GM20000 (cell line): ENCODE measurements at regions not wholly inside any gene's neighbourhood (a gene's known extent, or its start where the extent isn't known, plus 50 kb on each side); places are given as distances from the start of the nearest gene placed in this dataset.
"Not testable (repeated sequence)": the region's sequence is repeated elsewhere in the genome, so short reads cannot be mapped to it uniquely, and the experiment has no call there.

Experiments
- DNase-seq: peaks from one replicate; pipeline ENCODE4 v3.0.0; 2012; ENCODE audit warnings: low spot score
- TF ChIP-seq, protein P1 (sequence below): IDR thresholded peaks from 2 replicates; pipeline ENCODE4 v1.5.1; 2012; ENCODE audit warnings: mild to moderate bottlenecking, control low read depth; ENCODE audit errors: extremely low read depth, missing control alignments

DNA sequence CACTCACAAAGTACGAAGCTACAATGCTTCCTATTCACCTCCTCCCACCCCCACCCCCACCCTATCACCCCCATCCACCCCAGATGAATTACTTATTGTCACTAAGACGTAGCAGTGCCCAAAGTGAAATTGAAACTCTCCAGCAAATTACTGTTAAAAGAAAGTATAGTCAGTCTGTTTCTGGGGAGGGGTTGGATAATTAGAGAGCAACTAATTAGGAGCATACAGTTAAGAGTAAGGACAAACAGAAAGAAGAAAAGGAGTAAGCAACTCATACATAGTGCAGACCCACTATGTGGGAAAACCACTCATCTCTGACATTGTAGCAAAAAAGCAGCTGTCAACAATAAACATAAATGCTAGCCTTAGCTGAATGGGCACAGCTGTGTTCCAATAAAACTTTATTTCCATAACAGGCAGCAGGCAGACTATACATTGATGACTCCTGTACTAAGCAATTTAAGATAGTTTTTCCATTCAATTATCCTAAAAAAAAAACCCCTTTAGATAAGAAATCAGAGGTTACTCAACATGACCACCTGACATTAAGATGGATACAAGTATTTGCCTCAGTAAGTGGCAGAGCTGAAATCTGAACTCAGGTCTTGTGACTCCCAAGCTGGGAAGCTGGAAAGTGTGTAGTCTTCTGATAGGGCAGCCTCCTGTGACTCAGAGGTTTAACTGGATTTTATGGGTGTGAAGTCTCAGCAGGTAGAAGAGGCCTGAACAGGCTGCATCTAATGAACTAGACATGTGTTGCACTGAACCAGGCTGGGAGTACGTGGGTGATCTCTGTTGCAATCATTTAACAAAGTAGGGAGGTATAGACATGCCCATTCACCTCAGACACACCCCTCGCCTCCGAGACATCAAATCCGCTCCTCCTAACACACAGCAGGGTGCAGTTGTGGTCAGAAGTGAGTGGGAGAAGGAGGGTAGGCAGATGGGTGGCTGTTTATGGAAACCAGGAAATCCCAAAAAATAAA, 171.8 kb upstream of the KLF7 start:
- TF ChIP-seq, protein P1, sequence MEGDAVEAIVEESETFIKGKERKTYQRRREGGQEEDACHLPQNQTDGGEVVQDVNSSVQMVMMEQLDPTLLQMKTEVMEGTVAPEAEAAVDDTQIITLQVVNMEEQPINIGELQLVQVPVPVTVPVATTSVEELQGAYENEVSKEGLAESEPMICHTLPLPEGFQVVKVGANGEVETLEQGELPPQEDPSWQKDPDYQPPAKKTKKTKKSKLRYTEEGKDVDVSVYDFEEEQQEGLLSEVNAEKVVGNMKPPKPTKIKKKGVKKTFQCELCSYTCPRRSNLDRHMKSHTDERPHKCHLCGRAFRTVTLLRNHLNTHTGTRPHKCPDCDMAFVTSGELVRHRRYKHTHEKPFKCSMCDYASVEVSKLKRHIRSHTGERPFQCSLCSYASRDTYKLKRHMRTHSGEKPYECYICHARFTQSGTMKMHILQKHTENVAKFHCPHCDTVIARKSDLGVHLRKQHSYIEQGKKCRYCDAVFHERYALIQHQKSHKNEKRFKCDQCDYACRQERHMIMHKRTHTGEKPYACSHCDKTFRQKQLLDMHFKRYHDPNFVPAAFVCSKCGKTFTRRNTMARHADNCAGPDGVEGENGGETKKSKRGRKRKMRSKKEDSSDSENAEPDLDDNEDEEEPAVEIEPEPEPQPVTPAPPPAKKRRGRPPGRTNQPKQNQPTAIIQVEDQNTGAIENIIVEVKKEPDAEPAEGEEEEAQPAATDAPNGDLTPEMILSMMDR, result no peak
- DNase-seq, result no peak

DNA sequence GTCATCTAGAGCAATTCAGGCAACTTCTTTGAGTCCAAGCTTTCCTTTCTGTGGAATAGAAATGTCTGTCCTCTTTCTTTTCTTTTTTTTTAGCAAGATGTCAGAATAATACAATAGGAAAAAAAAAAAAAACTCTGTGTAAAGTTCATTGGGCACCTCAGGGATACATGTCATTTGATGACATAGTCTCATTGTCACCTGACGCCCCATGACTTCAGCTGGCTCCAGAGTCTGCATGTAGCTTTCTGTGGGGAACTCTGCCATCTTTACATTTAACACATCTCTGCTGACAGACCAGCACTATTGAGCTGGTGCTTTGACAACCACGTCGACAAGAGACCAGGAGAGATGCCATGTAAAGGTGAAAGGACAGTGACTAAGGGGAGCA, 172.5 kb upstream of the KLF7 start:
- no peak for DNase-seq
- TF ChIP-seq, protein P1, result no peak

DNA sequence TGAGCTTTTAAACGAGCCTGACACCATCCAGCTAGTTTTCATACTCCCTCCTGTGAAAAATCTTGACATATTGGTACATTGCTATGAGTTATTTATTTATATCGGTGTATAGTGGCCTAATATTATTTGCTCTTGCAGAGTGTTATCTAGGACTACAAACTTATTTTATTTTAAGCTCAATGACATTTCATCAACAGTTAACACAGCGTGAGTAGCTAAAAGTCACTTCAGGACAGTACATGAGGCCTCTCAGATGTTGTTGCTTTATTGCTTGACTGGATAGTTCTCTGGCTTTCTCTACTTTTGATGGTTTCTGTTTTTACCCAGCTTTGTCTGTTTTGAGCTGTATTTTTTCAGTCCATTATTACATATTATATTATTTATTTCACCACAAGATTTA, 172.9 kb upstream of the KLF7 start:
- TF ChIP-seq, protein P1, result no peak

DNA sequence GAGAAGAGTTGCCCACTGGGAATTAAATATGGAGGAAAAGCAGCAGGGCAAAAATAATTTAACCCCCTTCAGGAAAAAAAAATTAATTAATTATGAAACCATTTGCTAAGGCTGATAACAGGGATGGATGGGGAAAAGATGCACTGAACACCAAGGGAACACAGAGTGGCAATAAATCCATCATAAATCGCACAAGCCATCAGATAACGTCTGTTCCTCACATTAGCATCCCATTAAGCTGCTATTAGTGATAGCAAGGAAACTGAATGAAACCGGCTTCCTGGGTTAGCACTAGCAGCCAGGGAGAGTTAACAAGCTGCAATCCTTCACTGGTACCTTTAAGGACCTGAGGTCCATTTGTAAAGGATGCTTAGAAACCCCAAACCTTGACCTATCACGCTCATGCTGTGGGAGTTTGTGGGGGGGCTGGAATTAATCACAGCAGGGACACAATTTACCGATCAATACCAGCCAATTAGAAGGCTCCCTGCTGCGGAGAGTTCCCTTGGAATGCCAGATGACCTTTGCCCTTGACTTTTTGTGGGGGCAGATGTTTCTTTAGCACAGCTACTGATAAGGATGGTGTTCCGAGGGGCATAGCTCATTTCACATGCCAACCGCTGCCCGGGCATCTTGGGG, 175.5 kb upstream of the KLF7 start:
- no peak for DNase-seq
- TF ChIP-seq, protein P1, result no peak

More for the DNA sequence above, 172.9 kb upstream of the KLF7 start:
- DNase-seq, result no peak

DNA sequence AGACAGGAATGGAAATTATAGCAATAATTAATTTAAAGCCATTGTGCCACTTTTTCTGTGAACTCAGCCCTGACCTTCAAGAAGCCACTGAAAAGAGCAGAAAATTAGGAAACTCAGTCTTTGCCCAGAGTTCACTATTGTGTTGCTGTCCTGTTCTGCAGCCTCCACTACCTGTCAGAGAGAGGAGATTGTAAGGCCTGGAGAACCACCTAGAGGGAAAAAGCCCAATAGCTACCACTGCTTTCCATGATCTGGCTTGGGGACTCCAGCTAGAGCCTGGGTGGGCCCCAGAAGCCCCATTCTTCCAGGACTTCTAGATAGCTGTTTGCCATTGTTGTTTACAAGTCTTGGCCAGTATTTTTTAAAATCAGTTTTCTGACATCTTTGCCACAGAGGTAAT, 176.1 kb upstream of the KLF7 start:
- DNase-seq, result no peak
- TF ChIP-seq, protein P1, result peak; percentile 26

DNA sequence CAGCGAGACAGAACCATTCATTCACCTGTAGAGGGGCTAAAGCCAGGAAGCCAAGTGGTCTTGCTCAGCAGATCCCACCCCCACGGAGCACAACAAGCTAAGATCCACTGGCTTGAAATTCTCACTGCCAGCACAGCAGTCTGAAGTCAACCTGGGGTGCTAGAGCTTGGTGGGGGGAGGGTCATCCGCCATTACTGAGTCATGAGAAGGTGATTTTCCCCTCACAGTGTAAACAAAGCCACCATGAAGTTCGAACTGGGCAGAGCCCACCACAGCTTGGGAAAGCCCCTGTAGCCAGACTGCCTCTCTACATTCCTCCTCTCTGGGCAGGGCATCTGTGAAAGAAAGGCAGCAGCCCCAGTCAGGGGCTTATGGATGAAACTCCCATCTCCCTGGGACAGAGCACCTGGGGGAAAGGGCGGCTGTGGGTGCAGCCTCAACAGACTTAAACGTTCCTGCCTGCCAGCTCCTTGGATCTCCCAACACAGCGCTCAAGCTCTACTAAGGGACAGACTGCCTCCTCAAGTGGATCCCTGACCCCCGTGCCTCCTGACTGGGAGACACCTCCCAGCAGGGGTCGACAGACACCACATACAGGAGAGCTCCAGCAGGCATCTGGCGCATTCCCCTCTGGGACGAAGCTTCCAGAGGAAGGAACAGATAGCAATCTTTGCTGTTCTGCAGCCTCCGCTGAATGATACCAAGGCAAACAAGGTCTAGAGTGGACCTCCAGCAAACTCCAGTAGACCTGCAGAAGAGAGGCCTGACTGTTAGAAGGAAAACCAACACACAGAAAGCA, 179.0 kb upstream of the KLF7 start:
- DNase-seq, result not testable (repeated sequence)

DNA sequence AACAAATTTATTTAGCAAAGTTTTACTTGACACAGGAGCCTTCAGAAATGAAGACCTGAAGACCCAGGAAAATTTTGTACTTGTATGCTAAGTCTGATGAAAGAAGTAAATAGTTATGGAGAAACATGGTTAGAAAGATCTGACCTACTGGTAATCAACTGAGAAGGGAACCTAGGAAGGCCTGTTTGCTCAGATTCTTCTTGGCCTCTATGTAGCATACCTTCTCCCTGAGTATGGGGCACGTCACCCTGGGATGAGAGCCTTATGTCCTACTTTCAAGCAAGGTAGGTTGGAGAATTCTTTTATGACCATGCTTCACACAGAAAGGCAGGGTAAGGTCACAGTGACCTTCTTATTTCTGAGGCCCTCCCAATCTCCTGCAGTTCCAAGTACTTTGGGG, 178.6 kb upstream of the CREB1 start:
- no peak for DNase-seq
- TF ChIP-seq, protein P1, result no peak
